ENCODE measurements at regions not wholly inside any gene's neighbourhood (a gene's known extent, or its start where the extent isn't known, plus 50 kb on each side); places are given as distances from the start of the nearest gene placed in this dataset.

- DNase-seq (ENCODE audit: low read depth) = no peak
- no peak for TF ChIP-seq CTCF (IDR thresholded peaks at IDR 0.05; ENCODE audit: low read length, missing control alignments)
- no peak overlapping the region for H3K4me3 ChIP-seq (replicated peaks; ENCODE audit: low read depth, low read length)
These were observed 99.5 kb upstream of the FOXC1 start for GRCh38 chr6:1510239-1510638.

DNA sequence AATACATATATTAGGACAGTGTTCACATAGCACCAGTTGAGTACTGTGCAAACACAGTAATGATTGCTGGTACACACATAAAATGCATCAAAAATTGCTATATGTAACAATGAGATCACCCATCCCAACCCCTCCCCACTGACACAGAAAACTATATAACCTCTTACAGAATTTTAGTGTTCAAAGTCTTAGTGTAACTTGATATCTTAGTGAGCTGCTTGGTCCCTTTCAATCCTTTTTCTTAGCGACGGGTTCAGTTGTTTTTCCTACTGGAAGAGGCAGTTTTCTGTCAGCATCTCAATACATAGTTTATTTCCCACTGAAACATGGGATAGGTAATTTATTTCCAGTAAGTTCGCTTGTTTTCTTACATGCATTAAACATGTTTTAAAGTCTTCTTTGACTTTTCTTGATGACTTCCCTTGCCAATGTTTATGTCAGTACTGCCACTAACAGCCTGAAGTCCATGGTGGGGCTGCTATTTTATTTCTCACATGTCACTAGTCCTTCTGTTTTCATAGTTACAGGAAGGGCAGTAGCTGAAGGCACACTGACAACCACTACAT, 96.4 kb upstream of the FOXC1 start:
- no peak overlapping the region for H3K4me3 ChIP-seq (replicated peaks; ENCODE audit: low read depth, low read length)
- TF ChIP-seq CTCF (IDR thresholded peaks at IDR 0.05; ENCODE audit: low read length, missing control alignments) = no peak
- DNase-seq (ENCODE audit: low read depth) = no peak

DNA sequence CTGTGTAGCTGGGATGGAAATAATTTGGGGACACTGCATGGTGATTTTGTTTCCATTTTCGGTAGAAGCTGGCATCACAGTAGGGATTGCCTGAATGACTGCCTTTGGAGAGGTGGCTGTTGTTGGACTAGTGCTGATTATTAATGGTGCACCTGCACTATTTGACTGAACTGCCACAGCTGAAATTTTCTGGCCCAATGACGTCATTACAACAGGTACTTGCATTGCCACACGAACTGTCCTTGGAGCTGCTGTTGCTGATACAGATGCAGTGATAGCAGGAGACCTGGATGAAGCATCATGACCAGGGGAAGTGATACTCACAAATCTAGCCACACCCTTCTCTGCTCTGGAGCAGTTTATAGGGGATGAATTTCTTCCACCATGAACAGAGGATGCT, 95.6 kb upstream of the FOXC1 start:
- no peak overlapping the region for H3K4me3 ChIP-seq (replicated peaks; ENCODE audit: low read depth, low read length)
- TF ChIP-seq CTCF (IDR thresholded peaks at IDR 0.05; ENCODE audit: low read length, missing control alignments) = no peak
- no peak for DNase-seq (ENCODE audit: low read depth)

DNA sequence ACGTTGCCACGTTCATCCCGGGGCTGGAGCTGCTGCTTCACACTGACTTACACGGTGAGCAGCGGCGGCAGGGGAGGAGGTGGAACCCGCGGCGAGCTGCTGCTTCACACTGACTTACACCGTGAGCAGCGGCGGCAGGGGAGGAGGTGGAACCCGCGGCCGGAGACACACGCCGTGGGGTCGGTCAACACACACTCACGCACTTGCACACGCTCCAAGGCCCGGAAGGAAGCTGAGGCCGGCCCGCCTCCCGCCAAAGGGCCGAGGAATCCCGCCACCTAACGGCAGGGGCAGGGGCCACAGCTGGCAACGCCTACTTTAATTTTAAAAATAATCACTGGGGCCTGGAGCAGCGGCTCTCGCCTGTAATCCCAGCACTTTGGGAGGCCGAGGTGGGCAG, 94.4 kb upstream of the FOXC1 start:
- TF ChIP-seq CTCF (IDR thresholded peaks at IDR 0.05; ENCODE audit: low read length, missing control alignments) = no peak
- no peak overlapping the region for H3K4me3 ChIP-seq (replicated peaks; ENCODE audit: low read depth, low read length)
- DNase-seq (ENCODE audit: low read depth) = no peak

DNA sequence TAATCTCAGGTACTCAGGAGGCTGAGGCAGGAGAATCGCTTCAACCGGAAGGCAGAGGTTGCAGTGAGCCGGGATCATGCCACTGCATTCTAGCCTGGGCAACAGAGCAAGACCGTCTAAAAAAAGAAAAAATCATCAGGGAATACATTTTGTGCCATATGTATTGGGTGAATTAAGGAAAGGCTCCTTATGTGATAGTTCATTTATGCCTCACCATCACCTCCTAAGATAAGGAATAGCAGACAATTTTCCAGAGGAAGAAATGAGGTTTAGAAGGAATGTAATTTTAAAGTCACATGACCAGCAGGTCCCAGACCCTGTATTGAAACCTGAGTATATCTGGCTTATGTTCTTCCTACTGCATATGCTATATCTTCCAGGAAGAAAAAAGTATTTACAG, 93.9 kb upstream of the FOXC1 start:
- no peak overlapping the region for H3K4me3 ChIP-seq (replicated peaks; ENCODE audit: low read depth, low read length)
- DNase-seq (ENCODE audit: low read depth) = no peak
- TF ChIP-seq CTCF (IDR thresholded peaks at IDR 0.05; ENCODE audit: low read length, missing control alignments) = no peak

DNA sequence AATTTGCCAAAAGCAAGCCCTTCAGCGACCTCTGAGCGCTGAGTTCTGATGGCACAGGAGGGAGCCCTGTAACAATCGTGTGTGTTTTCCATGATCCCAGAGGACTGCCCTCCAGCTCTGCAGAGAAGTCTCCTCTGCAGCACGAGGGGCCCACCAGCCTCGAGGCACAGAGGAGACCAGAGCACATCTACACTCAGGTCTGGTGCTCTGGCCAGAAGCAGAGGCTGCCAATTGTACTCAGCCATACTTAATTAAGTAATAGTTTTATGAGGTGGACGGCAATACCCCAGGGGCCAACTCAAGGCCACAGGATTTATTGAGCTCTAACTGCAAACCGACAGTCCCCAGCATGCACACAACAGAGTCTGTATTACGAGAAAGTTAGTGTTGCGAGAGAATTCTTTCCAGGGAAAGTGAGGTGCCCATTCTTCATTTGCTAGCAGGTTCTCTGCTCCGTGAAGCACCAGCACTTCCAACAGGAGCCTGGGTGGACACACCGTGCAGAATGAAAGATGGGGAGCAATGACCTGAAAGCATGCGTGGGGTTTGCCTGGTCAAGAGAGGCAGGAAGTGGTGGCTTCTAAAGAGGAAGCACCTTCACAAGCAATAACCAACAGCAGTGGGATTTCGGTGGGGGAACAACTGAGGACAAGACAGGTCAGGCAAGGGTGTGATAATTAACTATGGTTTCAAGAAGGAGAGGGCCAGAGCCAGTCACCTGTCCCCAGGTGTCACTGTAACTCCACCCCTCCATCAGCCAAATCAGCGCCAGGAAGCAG, 92.8 kb upstream of the FOXC1 start:
- TF ChIP-seq CTCF (IDR thresholded peaks at IDR 0.05; ENCODE audit: low read length, missing control alignments) = no peak
- H3K4me3 ChIP-seq (replicated peaks; ENCODE audit: low read depth, low read length) = no peak overlapping the region
- DNase-seq (ENCODE audit: low read depth) = no peak

- DNase-seq (ENCODE audit: low read depth) = no peak
- no peak for TF ChIP-seq CTCF (IDR thresholded peaks at IDR 0.05; ENCODE audit: low read length, missing control alignments)
- H3K4me3 ChIP-seq (replicated peaks; ENCODE audit: low read depth, low read length) = no peak overlapping the region
These were observed 90.9 kb upstream of the FOXC1 start for GRCh38 chr6:1518855-1519254.

Data from fibroblast of pulmonary artery (primary cell).